ENCODE measurements at regions not wholly inside any gene's neighbourhood (a gene's known extent, or its start where the extent isn't known, plus 50 kb on each side); places are given as distances from the start of the nearest gene placed in this dataset.

DNA sequence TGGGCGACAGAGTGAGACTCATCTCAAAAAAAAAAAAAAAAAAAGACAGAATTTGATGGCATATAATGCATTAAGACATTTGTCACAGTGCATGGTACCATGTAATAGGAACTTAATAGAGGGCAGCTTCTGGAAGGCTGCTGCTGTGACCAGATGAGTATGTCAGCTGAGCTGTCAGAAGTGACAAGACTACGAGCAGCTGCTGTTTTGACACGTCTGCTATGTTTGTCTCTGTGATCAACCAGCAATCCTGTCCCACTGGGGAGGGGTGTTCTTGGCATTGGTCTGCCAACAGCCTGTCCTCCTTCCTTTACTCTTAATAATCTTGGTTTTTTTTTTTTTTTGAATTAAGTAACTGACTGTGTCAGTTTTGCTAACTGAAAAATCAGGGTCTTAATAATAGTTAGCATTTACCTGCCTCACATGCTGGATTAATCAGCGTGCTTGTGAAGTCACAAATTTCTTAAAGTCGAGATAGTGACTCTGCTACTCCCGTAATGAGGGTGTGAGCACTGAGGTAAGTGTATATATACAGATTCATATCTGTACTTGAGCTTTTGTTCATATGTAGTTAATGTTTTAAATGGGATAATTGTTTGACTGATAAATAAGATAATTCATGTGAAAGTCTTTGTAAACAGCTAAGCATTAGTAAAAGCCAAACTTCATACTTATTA, 152.4 kb downstream of the BMP2 start:
- H3K27ac ChIP-seq = no peak overlapping the region
- WGBS, 2 donors = 48 to 56% methylated on average over 6 of the region's 6 CpGs
- no peak overlapping the region for H3K4me3 ChIP-seq
- ATAC-seq (no peak), FAIRE-seq (no peak), DNase-seq (no peak)
- TF ChIP-seq, protein P1, sequence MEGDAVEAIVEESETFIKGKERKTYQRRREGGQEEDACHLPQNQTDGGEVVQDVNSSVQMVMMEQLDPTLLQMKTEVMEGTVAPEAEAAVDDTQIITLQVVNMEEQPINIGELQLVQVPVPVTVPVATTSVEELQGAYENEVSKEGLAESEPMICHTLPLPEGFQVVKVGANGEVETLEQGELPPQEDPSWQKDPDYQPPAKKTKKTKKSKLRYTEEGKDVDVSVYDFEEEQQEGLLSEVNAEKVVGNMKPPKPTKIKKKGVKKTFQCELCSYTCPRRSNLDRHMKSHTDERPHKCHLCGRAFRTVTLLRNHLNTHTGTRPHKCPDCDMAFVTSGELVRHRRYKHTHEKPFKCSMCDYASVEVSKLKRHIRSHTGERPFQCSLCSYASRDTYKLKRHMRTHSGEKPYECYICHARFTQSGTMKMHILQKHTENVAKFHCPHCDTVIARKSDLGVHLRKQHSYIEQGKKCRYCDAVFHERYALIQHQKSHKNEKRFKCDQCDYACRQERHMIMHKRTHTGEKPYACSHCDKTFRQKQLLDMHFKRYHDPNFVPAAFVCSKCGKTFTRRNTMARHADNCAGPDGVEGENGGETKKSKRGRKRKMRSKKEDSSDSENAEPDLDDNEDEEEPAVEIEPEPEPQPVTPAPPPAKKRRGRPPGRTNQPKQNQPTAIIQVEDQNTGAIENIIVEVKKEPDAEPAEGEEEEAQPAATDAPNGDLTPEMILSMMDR (IDR thresholded peaks at IDR 0.05) = no peak
- H3K4me1 ChIP-seq = no peaks in the 10 kb centered on the region
- no peaks in the 10 kb centered on the region for H3K9me3 ChIP-seq
- no peaks in the 10 kb centered on the region for H3K36me3 ChIP-seq
- intact Hi-C loops (cut with DNase I) = no loop called here
- no peaks in the 10 kb centered on the region for H3K27me3 ChIP-seq

DNA sequence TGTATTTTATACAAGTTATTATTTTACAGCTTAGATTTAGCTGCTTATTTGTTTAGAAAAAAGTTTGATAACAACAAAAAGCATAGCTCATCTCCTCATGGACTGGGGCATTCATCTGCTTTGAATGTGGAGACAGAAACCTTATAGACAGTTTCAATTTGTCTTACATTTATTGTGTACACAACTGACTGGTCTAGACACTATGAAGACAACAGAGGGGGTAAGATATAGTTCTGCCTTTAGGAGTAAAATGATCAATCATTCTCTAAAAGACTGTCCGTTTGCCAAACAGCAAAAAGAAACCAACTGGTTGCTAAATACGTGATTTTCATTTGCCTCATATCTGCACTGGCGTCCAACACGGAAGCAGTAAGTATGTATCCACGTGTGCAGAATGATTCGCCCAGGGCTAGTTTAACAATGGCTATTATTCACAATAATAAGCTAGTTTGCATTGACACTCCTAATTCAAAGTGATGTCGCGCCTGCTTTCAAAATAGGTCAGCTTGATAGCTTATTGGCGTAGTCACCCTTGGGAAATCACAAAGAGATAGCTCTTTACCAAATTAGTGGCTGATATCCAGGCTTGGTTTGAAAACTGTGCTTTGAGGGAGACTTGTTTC, 153.6 kb downstream of the BMP2 start:
- Histone ChIP-seq H3K4me1 (no peaks in the 10 kb centered on the region), H3K27ac (no peak overlapping the region), H3K4me3 (no peak overlapping the region), H3K36me3 (no peaks in the 10 kb centered on the region), H3K9me3 (no peaks in the 10 kb centered on the region), H3K27me3 (no peaks in the 10 kb centered on the region)
- intact Hi-C loops (cut with DNase I) = no loop called here
- ATAC-seq (peak in 3 of 4 donors; percentile 23 to 51 (median 39)), FAIRE-seq (no peak), DNase-seq (no peak)
- 36 to 50% methylated on average over 9 of the region's 9 CpGs for WGBS, 2 donors
- TF ChIP-seq, protein P1 (IDR thresholded peaks at IDR 0.05) = no peak

DNA sequence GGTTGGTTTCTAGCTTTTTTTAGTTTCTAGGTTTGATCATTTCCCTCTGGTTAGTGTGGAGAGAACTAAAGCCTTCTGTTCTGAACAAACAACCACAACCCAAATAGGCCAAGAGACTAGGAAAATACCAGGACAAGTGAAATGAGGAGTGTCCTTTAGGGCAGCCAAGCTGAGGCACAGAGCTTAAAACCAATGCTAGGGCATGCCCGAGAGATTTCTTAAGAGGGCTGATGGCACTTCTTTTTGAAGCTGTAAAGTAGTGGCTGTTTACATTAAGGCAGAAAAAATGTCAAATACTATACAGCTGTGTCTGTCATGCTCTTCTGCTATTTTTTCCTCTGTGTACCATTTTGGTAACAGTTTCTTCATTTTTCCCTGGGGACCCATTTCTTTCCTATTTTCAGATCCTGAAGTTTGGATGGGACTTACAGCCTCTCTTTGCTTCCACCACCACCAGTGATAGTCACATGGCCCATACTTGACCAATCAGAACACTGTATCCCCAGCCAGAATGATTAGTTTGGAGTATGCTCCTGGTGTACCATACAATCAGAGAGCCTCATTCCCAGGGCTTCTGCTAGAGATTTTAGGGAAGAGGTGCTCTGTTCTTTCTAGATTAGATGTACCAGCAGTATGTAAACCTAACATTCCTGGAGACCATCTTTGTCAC, 154.4 kb downstream of the BMP2 start:
- TF ChIP-seq, protein P1 (IDR thresholded peaks at IDR 0.05) = no peak
- ATAC-seq (no peak), DNase-seq (no peak), FAIRE-seq (no peak)
- H3K4me1 ChIP-seq = no peaks in the 10 kb centered on the region
- no peaks in the 10 kb centered on the region for H3K27me3 ChIP-seq
- no peaks in the 10 kb centered on the region for H3K9me3 ChIP-seq
- intact Hi-C loops (cut with DNase I) = no loop called here
- no peak overlapping the region for H3K4me3 ChIP-seq
- H3K36me3 ChIP-seq = no peaks in the 10 kb centered on the region
- H3K27ac ChIP-seq = no peak overlapping the region
- WGBS, 2 donors = 76 to 78% methylated on average over 1 of the region's 1 CpG

DNA sequence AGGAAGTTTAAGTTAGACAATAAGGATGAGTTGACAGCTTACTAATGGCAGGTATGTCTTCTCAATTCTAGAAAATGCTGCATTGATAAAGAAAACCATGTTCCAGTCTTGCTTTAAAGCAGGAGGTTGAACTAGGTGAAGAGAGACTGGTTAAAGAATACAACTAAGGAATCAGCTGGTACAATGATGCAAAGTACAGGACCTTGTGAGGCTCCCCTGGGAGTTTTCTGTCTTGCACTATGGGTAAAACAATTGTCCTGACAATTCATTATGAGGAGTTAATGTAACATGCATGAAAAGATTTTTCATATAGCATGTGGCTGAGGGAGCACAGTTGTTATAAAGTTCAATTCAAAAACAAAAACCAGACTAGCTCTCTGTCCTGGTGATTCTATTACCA, 157.2 kb downstream of the BMP2 start:
- TF ChIP-seq, protein P1 (IDR thresholded peaks at IDR 0.05) = no peak
- Histone ChIP-seq H3K9me3 (no peaks in the 10 kb centered on the region), H3K27ac (no peak overlapping the region), H3K4me3 (no peak overlapping the region), H3K27me3 (no peaks in the 10 kb centered on the region), H3K4me1 (no peaks in the 10 kb centered on the region), H3K36me3 (no peaks in the 10 kb centered on the region)
- no peak for ATAC-seq
- intact Hi-C loops (cut with DNase I) = no loop called here
- DNase-seq = no peak
- no peak for FAIRE-seq
